GM21360 (cell line): ENCODE measurements at regions not wholly inside any gene's neighbourhood (a gene's known extent, or its start where the extent isn't known, plus 50 kb on each side); places are given as distances from the start of the nearest gene placed in this dataset.
"Not testable (repeated sequence)": the region's sequence is repeated elsewhere in the genome, so short reads cannot be mapped to it uniquely, and the experiment has no call there.

ENCODE experiments used
- ATAC-seq: cut with Tn5 transposase; IDR thresholded peaks from one replicate; pipeline ENCODE4 v1.9.1; 2021; ENCODE audit warnings: mild to moderate bottlenecking, moderate library complexity; ENCODE audit not compliant: unreplicated experiment

- ATAC-seq, result no peak
Observed at GRCh38 chr1:65020774-65021173, 54.4 kb upstream of the JAK1 start.

GRCh38 chr1:65021795-65022194 is 55.4 kb upstream of the JAK1 start:
- ATAC-seq, result no peak

GRCh38 chr1:65022216-65022615 is 55.9 kb upstream of the JAK1 start:
- ATAC-seq, result no peak

GRCh38 chr1:65025794-65026193 is 59.4 kb upstream of the JAK1 start:
- no peak for ATAC-seq

- no peak for ATAC-seq
Observed at GRCh38 chr1:65026235-65026634, 59.9 kb upstream of the JAK1 start.

GRCh38 chr1:65027666-65028358 is 61.5 kb upstream of the JAK1 start:
- no peak for ATAC-seq

DNA sequence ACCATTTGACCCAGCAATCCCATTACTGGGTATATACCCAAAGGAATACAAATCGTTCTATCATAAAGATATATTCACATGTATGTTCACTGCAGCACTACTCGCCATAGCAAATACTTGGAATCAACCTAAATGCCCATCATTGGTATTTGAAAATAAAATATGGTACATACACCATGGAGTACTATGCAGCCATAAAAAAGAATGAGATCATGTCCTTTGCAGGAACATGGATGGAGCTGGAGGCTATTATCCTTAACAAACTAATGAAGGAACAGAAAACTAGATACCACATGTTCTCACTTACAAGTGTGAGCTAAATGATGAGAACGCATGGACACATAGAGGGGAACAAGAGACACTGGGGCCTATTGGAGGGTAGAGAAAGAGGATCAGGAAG is 63.1 kb upstream of the JAK1 start:
- not testable (repeated sequence) for ATAC-seq

- not testable (repeated sequence) for ATAC-seq
Observed at GRCh38 chr1:65034879-65035278, 68.5 kb upstream of the JAK1 start.

DNA sequence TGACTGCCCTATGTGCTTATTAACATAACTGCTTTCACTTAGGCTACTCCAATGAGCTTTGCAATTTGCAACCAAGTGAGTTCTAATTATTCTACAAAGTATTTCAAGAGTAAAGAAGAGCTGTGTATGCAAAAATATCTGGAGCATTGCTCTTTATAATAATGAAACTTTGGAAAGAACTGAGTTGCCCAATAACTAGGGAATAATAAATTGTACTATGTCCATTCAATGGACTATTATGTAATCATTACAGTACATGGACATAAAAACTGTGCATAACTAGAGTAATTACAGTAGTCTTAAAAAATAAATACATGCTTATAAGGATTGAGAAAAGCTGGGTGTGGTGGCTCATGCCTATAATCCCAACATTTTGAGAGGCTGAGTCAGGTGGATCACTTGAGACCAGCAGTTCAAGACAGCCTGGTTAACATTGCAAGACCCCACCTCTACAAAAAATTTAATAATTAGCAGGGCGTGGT is 70.3 kb upstream of the JAK1 start:
- ATAC-seq, result no peak

DNA sequence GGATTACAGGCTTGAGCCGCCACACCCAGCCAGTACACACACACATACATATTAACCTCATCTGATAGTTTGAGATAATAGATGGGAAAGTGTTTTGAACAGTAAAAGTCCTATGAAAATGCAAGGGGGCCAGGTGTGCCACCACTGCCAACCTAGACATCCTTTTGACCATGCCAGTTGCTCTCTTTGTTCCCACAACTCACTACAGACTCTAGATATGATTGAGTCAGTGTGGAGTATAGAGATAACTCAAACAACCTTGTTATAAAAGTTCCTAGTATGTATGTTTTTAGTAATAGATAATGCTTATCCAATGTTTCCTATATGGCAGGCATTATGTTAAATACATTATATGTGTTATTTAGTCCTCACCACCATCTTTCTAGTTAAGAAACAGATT is 72.7 kb upstream of the JAK1 start:
- ATAC-seq, result no peak

DNA sequence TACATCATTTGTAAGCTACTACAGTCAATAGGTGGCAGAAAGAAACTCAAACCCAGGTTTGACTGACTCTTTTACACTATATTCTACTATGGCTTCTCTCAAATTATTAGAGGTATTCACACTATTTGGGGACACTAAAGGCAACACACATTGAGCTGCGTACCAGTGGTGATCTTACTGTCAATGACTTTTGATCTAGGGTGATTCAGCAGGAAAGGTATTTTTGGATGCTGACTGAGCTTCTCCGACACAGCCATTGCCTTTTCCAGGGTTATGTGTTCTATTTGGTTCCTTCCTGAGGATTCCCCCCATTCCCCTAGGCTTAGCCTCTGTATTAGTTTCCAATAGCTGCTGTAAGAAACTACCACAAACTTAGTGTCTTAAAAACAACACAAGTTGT is 73.2 kb upstream of the JAK1 start:
- ATAC-seq, result no peak

DNA sequence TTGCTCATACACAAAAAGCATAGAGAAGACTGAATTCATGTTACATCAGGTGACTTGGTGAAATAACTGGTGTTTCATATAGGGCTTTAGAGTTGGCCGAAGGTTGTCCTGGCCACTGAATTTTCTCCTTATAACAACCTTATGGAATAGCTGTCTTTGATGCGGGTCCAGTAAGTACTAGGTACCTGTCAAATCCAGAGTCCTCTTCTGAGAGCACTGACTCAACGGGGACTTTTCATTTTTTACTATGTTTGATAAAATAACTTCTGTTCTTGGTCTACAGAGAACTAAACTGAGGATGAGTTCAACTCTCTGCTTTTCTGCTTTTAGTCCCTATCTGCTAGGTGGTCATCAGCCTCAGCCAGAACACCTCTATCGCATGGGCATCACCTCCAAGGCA is 76.1 kb upstream of the JAK1 start:
- no peak for ATAC-seq

DNA sequence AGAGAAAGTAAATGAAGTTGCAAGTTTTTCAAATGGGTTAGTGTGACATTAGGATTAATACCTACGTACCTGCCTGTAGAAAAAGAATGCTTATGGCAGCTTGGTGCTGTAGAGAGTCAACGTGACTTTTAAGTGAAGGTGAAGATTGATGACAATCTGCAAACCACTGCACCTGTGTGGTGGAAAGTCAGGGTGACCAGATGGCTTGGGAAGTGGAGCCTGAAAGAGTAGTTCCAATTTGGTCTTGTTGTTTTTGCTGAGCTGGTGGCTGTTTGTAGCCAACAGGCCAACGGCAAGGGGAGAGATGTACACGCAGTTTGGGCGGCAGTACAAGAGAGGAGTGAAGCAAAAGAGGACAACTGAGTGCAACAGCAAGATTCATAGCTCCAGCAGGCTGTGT is 78.1 kb upstream of the JAK1 start:
- no peak for ATAC-seq

DNA sequence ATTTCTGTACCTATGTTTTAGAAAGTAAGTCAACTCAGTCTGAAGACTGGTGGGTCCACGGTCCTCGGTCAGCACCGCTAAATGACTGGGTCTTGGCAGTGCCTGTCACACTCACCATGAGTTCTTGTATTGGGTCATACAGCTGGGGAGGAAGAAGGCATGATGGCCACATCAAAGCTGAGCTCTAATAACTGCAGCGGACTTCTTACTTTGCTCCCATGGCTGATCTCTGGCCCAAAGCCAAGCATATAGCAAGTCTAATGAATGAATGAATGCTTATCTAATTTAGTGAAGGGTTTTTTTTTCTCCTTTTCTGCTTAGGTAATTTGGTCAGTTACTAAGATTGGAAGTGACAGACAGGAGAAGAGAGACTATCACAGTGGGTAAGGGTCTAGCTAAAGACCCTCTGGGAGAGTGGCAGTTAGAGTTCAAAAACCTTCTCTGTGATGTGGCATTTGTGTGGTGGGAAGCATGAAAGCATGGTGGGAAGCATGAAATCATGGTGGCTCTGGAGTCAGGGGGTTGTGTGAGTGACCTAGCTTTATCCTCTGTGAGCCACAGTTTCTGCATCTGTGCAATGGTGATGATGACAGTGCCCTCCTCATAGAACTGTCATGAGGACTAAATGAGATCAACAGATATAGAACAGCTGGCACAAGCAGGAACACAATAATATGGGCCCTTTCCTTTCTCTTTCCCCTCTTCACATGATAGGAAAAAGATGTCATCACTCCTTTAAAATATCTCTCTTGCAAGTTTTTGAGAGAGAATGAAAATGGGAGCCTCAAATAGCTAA is 78.9 kb upstream of the JAK1 start:
- ATAC-seq, result no peak

DNA sequence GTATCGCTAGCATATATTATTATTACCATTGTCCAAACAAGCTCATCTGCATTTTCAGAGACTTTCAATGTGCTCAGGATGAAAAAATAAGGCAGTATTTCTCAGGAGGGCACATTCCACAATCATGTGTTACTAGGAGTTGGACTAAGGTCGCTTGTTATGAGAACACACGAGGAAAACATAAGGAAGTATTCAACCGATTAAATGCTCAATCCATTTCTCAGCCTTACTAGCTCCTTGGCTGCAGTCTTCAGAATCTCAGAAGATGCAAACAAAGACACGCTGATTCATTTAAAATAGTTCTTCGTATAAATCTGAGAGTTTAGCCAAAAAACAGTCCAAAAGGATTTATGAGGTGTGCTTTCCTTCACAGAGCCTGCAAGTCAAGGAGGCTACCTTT is 82.0 kb upstream of the JAK1 start:
- ATAC-seq, result no peak

DNA sequence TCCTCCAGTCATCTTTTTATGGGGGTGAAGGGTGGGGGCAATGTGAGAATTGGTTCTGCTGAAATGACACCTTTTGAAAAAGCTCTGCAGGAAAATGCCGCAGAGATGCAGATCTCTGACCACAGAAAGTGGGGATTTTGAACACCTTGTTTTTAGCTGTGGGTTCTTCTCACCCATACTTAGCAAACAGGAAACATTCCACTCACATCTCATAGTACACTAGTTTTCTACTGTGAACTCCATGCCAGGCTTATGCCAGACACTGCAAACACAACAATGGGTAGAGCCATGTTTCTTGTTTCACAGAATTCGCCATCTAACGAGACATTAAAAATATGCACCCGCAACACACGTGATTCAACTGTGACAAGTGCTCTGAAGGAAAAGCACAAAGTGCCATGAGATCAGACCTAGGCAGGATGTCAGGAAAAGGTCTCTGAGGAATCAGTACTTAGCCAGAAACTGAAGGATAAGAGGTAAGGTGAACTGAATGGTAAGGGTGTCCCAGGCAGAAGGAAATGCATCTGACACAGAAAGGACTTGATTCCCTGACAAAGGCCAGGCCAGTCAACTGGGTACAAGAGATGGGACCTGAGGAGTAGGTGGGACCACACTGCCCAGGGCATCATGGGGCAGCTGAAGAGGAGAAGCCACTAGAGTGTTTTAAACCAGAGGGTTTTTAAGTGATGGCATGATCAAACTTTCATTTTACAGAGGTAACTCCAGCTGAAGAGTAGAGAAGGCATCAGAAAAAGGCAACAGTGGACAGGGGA is 83.8 kb upstream of the JAK1 start:
- ATAC-seq, result no peak

- ATAC-seq, result no peak
Observed at GRCh38 chr1:65050735-65051134, 84.4 kb upstream of the JAK1 start.

DNA sequence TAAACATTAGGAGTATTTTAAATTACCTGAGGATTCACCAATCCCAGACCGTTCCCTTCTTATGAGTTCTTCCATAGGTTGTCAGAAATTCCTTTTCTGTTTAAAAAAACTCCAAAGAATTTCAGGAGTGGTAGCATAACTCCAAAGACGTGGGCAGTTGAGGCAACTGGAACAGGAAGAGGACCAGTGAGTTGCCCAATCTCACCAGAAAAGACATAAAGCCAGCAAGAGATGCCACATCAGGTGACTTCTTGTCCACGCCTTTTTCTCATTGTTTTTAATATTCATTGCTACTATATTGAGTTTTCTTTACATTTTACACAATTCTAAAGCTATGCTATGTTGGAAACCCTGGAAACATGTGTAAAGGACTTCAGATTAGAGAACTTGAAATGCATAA is 88.1 kb upstream of the JAK1 start:
- no peak for ATAC-seq

GRCh38 chr1:65055747-65056146 is 89.4 kb upstream of the JAK1 start:
- ATAC-seq, result no peak

DNA sequence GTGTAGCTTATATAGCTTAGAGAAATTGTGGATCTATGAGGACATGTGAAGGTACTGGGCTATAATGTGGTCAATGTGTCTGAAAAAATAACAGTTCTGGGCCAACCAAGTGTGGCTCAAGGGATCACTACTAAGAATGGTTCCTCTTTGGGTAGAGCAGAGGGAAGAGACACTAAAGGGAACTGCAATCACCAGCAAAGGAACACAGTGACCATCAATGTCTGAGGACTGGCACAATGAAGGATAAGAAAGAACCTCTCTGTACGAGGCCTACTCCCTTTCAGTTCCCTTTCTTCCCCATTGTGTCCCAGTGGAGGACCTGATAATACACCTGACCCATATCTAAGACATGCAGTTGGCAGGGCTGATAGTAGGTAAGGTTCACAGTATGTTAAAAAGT is 89.9 kb upstream of the JAK1 start:
- no peak for ATAC-seq

DNA sequence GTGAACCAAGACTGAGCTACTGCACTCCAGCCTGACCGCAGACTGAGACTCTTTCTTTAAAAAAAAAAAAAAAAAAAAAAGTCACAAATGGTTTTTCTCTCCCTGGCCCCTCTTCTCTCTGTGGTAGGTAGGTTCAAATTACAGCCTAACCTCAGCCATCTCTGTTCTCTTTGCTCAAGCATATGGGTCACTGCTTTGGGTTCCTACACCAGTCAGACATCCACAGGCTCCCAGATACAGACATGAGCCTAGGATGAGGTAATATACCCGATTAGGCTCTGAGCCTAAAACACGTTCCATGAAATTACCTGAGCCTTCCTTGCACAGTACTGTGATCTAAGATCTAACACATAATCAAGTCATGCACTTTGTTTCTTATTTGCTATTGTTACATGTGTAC is 90.5 kb upstream of the JAK1 start:
- ATAC-seq, result no peak
